ENCODE measurements at regions not wholly inside any gene's neighbourhood (a gene's known extent, or its start where the extent isn't known, plus 50 kb on each side); places are given as distances from the start of the nearest gene placed in this dataset.

DNA sequence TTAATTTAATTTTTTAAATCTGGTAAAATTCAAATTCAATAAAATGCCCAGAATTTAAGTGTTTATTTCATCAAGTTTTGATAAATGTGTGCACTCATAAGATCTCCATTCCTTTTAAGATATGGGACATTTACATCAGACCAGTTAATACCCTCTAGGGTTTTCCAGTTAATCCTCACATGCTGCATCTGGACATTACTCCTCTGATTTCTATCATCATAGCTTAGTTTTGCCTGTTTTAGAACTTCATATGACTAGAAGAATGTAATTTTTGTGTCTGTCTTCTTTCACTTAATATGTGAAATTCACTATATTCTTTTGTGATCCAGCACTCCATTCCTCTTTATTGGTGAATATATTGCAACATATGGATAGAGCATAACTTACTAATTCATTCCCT, 727.7 kb upstream of the FAM241A start (continued):
- TF ChIP-seq, protein P1, sequence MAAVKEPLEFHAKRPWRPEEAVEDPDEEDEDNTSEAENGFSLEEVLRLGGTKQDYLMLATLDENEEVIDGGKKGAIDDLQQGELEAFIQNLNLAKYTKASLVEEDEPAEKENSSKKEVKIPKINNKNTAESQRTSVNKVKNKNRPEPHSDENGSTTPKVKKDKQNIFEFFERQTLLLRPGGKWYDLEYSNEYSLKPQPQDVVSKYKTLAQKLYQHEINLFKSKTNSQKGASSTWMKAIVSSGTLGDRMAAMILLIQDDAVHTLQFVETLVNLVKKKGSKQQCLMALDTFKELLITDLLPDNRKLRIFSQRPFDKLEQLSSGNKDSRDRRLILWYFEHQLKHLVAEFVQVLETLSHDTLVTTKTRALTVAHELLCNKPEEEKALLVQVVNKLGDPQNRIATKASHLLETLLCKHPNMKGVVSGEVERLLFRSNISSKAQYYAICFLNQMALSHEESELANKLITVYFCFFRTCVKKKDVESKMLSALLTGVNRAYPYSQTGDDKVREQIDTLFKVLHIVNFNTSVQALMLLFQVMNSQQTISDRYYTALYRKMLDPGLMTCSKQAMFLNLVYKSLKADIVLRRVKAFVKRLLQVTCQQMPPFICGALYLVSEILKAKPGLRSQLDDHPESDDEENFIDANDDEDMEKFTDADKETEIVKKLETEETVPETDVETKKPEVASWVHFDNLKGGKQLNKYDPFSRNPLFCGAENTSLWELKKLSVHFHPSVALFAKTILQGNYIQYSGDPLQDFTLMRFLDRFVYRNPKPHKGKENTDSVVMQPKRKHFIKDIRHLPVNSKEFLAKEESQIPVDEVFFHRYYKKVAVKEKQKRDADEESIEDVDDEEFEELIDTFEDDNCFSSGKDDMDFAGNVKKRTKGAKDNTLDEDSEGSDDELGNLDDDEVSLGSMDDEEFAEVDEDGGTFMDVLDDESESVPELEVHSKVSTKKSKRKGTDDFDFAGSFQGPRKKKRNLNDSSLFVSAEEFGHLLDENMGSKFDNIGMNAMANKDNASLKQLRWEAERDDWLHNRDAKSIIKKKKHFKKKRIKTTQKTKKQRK (IDR thresholded peaks at IDR 0.05; ENCODE audit: borderline replicate concordance, low read depth, low read length): no peak
- TF ChIP-seq SMARCC2 (IDR thresholded peaks at IDR 0.05; ENCODE audit: low read depth): no peak

DNA sequence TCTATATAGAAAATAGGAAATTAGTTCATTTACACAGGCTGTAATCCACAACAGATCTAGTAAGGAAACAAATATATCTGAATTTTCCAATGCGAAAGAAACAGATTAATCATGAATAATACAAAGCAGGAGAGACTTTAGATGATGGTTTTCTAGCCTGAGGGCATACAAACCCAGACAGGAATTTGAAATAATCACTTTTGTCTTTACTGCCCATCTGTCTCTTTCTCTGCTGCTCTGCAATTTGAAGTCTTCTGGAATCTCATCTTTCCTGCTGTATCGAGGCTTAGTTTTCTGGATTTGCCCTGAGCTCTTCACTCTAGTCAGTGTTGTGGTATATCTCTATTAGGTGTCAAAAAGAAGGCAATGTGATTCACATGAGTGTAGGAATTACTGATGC, 711.8 kb upstream of the FAM241A start:
- CTCF ChIA-PET (ENCODE audit: low intra/inter-chr PET ratio): no interaction called here
- TF ChIP-seq ZNF584 (CRISPR knock-in tag; IDR thresholded peaks at IDR 0.05; ENCODE audit: low read depth) (no peak), FOXA1 (IDR thresholded peaks at IDR 0.05; ENCODE audit: borderline replicate concordance) (no peak)
- 0% methylated on average over 2 of the region's 2 CpGs for WGBS (ENCODE audit: insufficient coverage, low coverage, missing lambda C conversion rate)

More for the DNA sequence above, 711.8 kb upstream of the FAM241A start:
- POLR2A ChIA-PET: no interaction called here
- Histone ChIP-seq H3K79me2 (ENCODE audit: control insufficient read depth, insufficient read depth, low read length) (no peaks in the 10 kb centered on the region), H3K4me1 (replicated peaks in 1 of 2; ENCODE audit: control insufficient read depth in 2 of 2, insufficient read depth in 2 of 2, low read length in 2 of 2) (no peaks in the 10 kb centered on the region), H3K27ac (ENCODE audit: extremely low read depth, low read depth, low read length) (no peak overlapping the region), H4K20me1 (replicated peaks; ENCODE audit: control insufficient read depth, insufficient read depth, low read length) (no peaks in the 10 kb centered on the region), H3K36me3 (ENCODE audit: control insufficient read depth, insufficient read depth, low read length) (no peaks in the 10 kb centered on the region), H3K27me3 (ENCODE audit: control insufficient read depth in 2 of 2, insufficient read depth in 2 of 2, low read length in 2 of 2) (no peaks in the 10 kb centered on the region), H3K4me2 (ENCODE audit: insufficient read depth, low read length) (no peak overlapping the region), H2AFZ (ENCODE audit: low read depth, low read length) (no peak overlapping the region), H3K9me3 (replicated peaks; ENCODE audit: control insufficient read depth, insufficient read depth, low read depth, low read length) (no peaks in the 10 kb centered on the region), H3K4me3 (no peak overlapping the region), H3K9ac (ENCODE audit: insufficient read depth in 1 of 2, low read depth in 2 of 2, low read length in 2 of 2) (no peak overlapping the region), H3K9me1 (ENCODE audit: control insufficient read depth, insufficient read depth, low read length) (no peaks in the 10 kb centered on the region)
- BruUV-seq (replicated peaks): no TSS peak
- intact Hi-C loops (cut with micrococcal nuclease): no loop called here
- in situ Hi-C loops (cut with MboI): no loop called here
- DNase-seq (ENCODE audit: extremely low read depth in 1 of 4, low spot score in 3 of 4): no peak
- FAIRE-seq: no peak
- no peak for ATAC-seq
